Aorta (tissue), 5 donors: ENCODE measurements at regions not wholly inside any gene's neighbourhood (a gene's known extent, or its start where the extent isn't known, plus 50 kb on each side); places are given as distances from the start of the nearest gene placed in this dataset.

Experiments
- ATAC-seq: fragments of 200-7000 bp; cut with Tn5 transposase; one replicate; pipeline ENCODE4 v1.9.1; 2022; ENCODE audit warnings: moderate library complexity; ENCODE audit not compliant: low FRiP score
- DNase-seq, 2 donors: peaks; one replicate each; pipeline ENCODE4 v3.0.0-alpha.2; 2020
- H3K27ac ChIP-seq, 2 donors: one replicate each; pipeline ENCODE4 v1.5.1; 2013; ENCODE audit warnings: low read length in 2 of 2, mild to moderate bottlenecking in 2 of 2, moderate library complexity in 2 of 2, control low read depth in 1 of 2, inconsistent platforms in 1 of 2, low read depth in 1 of 2
- H3K27me3 ChIP-seq, 2 donors: one replicate each; pipeline ENCODE4 v1.6.1; 2013; ENCODE audit warnings: control low read depth in 1 of 2, low read length in 1 of 2, mild to moderate bottlenecking in 1 of 2, moderate library complexity in 1 of 2; ENCODE audit not compliant: insufficient read depth in 2 of 2, control insufficient read depth in 1 of 2
- H3K36me3 ChIP-seq, 2 donors: one replicate each; pipeline ENCODE4 v1.6.1; 2013; ENCODE audit warnings: control low read depth in 1 of 2, low read length in 1 of 2, mild to moderate bottlenecking in 1 of 2; ENCODE audit not compliant: insufficient read depth in 2 of 2, control insufficient read depth in 1 of 2
- H3K4me1 ChIP-seq, 2 donors: one replicate each; pipeline ENCODE4 v1.6.1; 2013; ENCODE audit warnings: low read length in 2 of 2, control low read depth in 1 of 2, mild to moderate bottlenecking in 1 of 2, moderate library complexity in 1 of 2; ENCODE audit not compliant: insufficient read depth in 2 of 2, control insufficient read depth in 1 of 2
- H3K4me3 ChIP-seq, 2 donors: one replicate each; pipeline ENCODE4 v1.5.1; 2013; ENCODE audit warnings: low read length in 2 of 2, control low read depth in 1 of 2, mild to moderate bottlenecking in 1 of 2
- H3K9me3 ChIP-seq: one replicate; pipeline ENCODE4 v1.6.1; 2013; ENCODE audit warnings: mild to moderate bottlenecking, low read length; ENCODE audit not compliant: control insufficient read depth
- WGBS, 2 donors: extraction: QIAGEN DNeasy Blood & Tissue Kit; methylation state at CpG; one replicate each; pipeline ENCODE4 v1.1.7; 2013; 5-methylcytosine and 5-hydroxymethylcytosine counted together
- intact Hi-C, 2 donors: fragments of 100-400 bp; cut with DNase I; formaldehyde crosslinking; loops; one replicate each; pipeline versions ENCODE4 v1.14.2 to v1.15.0; 2022
- donor health status: healthy with polysubstance abuse.
- donor health status: Bipolar disorder and iron deficiency.
- donor health status: DM: no; HTN: no; CAD: no.
- donor health status: DM: no; HTN: no; CAD: no.
- donor health status: DM: yes; HTN: yes; CAD: no.

GRCh38 chr11:106278391-106278790, 200.9 kb downstream of the AASDHPPT start:
- no peak overlapping the region for H3K4me3 ChIP-seq
- ATAC-seq (no peak), DNase-seq (no peak)
- no peaks in the 10 kb centered on the region for H3K36me3 ChIP-seq
- H3K27me3 ChIP-seq = no peaks in the 10 kb centered on the region
- H3K4me1 ChIP-seq = no peaks in the 10 kb centered on the region
- H3K27ac ChIP-seq = no peak overlapping the region
- no peaks in the 10 kb centered on the region for H3K9me3 ChIP-seq
- intact Hi-C loops = no loop called here

- no peak for ATAC-seq
- intact Hi-C loops = no loop called here
These were observed 202.6 kb downstream of the AASDHPPT start for GRCh38 chr11:106280036-106280435.

GRCh38 chr11:106281455-106282173, 204.2 kb downstream of the AASDHPPT start:
- ATAC-seq (no peak), DNase-seq (no peak)
- no peaks in the 10 kb centered on the region for H3K27me3 ChIP-seq
- 94 to 97% methylated on average over 3 of the region's 3 CpGs for WGBS, 2 donors
- H3K9me3 ChIP-seq = no peaks in the 10 kb centered on the region
- H3K27ac ChIP-seq = no peak overlapping the region
- H3K4me3 ChIP-seq = no peak overlapping the region
- no peaks in the 10 kb centered on the region for H3K36me3 ChIP-seq
- intact Hi-C loops = no loop called here
- H3K4me1 ChIP-seq = no peaks in the 10 kb centered on the region

More at GRCh38 chr11:106280036-106280435, 202.6 kb downstream of the AASDHPPT start:
- Histone ChIP-seq H3K9me3 (no peaks in the 10 kb centered on the region), H3K36me3 (no peaks in the 10 kb centered on the region), H3K4me3 (no peak overlapping the region), H3K4me1 (no peaks in the 10 kb centered on the region), H3K27me3 (no peaks in the 10 kb centered on the region), H3K27ac (no peak overlapping the region)
- no peak for DNase-seq
- WGBS, 2 donors = 36 to 42% methylated on average over 1 of the region's 1 CpG

GRCh38 chr11:106286881-106287504, 209.5 kb downstream of the AASDHPPT start:
- intact Hi-C loops = no loop called here
- ATAC-seq (no peak), DNase-seq (no peak)
- Histone ChIP-seq H3K27me3 (no peaks in the 10 kb centered on the region), H3K4me3 (no peak overlapping the region), H3K4me1 (no peaks in the 10 kb centered on the region), H3K36me3 (no peaks in the 10 kb centered on the region), H3K9me3 (no peaks in the 10 kb centered on the region), H3K27ac (no peak overlapping the region)
- 62 to 71% methylated on average over 3 of the region's 3 CpGs for WGBS, 2 donors

GRCh38 chr11:106288057-106288456, 210.6 kb downstream of the AASDHPPT start:
- intact Hi-C loops = no loop called here
- no peaks in the 10 kb centered on the region for H3K4me1 ChIP-seq
- H3K27me3 ChIP-seq = no peaks in the 10 kb centered on the region
- H3K36me3 ChIP-seq = no peaks in the 10 kb centered on the region
- WGBS, 2 donors = 82 to 91% methylated on average over 3 of the region's 3 CpGs
- no peak overlapping the region for H3K27ac ChIP-seq
- ATAC-seq (no peak), DNase-seq (no peak)
- no peak overlapping the region for H3K4me3 ChIP-seq
- no peaks in the 10 kb centered on the region for H3K9me3 ChIP-seq

GRCh38 chr11:106288822-106289387, 211.4 kb downstream of the AASDHPPT start:
- intact Hi-C loops = no loop called here
- Histone ChIP-seq H3K9me3 (no peaks in the 10 kb centered on the region), H3K4me3 (no peak overlapping the region), H3K27me3 (no peaks in the 10 kb centered on the region), H3K4me1 (no peaks in the 10 kb centered on the region), H3K27ac (no peak overlapping the region), H3K36me3 (no peaks in the 10 kb centered on the region)
- DNase-seq (no peak), ATAC-seq (no peak)
- 61 to 65% methylated on average over 1 of the region's 1 CpG for WGBS, 2 donors

GRCh38 chr11:106292526-106292925, 215.1 kb downstream of the AASDHPPT start:
- intact Hi-C loops = no loop called here
- H3K4me3 ChIP-seq = no peak overlapping the region
- no peak overlapping the region for H3K27ac ChIP-seq
- DNase-seq = no peak
- no peaks in the 10 kb centered on the region for H3K9me3 ChIP-seq
- ATAC-seq = no peak
- H3K27me3 ChIP-seq = no peaks in the 10 kb centered on the region
- no peaks in the 10 kb centered on the region for H3K36me3 ChIP-seq
- H3K4me1 ChIP-seq = no peaks in the 10 kb centered on the region
- WGBS, 2 donors = 90 to 92% methylated on average over 3 of the region's 3 CpGs

- no peak overlapping the region for H3K4me3 ChIP-seq
- no peaks in the 10 kb centered on the region for H3K4me1 ChIP-seq
- ATAC-seq (no peak), DNase-seq (no peak)
- no peaks in the 10 kb centered on the region for H3K27me3 ChIP-seq
- H3K9me3 ChIP-seq = no peaks in the 10 kb centered on the region
- H3K36me3 ChIP-seq = no peaks in the 10 kb centered on the region
- H3K27ac ChIP-seq = no peak overlapping the region
- intact Hi-C loops = no loop called here
These were observed 218.5 kb downstream of the AASDHPPT start for GRCh38 chr11:106295974-106296373.

- Histone ChIP-seq H3K4me1 (no peaks in the 10 kb centered on the region), H3K36me3 (no peaks in the 10 kb centered on the region), H3K27ac (no peak overlapping the region), H3K4me3 (no peak overlapping the region), H3K9me3 (peaks cover 3% of the 10 kb centered on the region), H3K27me3 (peaks cover 0 to 2% of the 10 kb centered on the region in 2 donors)
- ATAC-seq (no peak), DNase-seq (no peak)
- 87 to 92% methylated on average over 2 of the region's 2 CpGs for WGBS, 2 donors
- intact Hi-C loops = no loop called here
These were observed 225.0 kb downstream of the AASDHPPT start for GRCh38 chr11:106302416-106302815.
